Amygdala (tissue), 56 donors: ENCODE measurements at regions not wholly inside any gene's neighbourhood (a gene's known extent, or its start where the extent isn't known, plus 50 kb on each side); places are given as distances from the start of the nearest gene placed in this dataset.

ENCODE experiments used
- DNase-seq, 56 donors: peaks; one replicate each; lab custom pipeline; 2025; lab: John Stamatoyannopoulos, UW

DNA sequence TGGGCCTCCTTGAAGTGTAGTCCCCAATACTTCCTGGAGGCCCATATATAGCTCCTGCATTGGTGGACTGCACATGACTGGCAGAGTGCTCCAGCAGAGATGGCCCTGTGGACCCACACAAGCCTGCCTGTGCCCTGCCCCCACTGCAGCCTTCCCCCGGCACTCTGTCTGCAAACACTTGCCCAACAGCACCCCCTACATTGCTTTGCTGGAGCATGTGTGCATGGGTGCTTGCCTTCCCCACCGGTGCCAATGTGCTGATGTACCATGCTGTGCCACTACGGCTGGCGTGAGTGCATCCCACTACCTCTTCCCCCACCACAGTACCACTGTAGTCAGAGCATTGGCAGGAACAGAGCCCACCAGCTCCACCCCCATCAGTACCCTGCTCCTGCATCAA, 563.6 kb upstream of the CTNND2 start:
- no peak for DNase-seq

DNA sequence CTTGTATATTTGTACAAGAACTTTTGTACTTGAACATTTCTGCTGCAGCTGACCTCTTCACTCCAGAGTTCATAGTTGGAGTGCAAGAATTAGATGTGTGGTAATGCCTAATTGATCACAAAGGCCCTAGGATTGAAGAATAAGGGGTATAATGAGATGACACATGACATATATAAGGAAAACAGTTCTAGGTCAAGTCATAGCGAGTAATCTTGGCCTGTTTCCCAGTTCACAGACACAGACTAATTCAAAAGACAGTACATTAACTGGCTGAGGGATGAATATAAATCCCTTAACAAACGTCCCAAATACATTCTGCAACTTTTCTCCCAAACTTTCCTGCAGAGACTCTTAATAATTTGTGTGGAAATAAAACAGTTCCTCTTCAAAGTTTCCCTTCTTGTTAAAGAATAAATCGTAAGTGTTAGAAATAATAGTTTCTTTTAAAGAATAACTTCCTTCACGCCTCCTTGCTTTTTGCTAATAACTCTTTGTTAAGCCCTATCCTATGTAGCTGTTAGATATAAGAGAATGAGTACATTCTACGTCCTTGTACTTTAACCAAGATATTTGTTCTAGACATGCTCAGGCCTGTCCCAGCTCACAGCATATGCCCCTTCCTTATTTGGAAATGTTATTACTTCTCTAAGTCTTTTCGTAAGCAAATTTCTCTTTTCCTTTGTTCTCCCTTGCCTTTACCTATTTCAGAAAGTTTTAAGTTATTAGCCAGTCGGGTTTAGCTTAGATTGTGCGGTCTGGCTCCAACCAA, 556.4 kb upstream of the CTNND2 start:
- no peak for DNase-seq

DNA sequence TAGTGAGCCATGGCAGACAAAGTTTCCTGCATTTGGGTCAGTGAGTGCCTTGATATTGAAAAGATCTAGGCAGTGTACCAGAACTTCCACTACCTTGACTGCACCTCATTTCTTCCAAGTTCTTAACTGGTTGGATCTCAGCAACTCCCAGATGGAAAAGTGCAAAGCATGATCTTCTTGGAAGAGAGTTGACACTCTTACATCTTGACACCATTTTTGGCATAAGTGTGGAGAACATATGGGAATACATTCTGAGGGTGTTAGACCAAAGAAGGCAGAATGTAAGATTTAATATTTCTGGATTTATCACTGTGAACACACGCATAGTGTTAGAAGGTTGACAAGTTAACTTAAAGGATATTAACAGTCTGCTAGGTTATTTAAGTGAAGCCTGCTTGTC, 555.1 kb upstream of the CTNND2 start:
- DNase-seq = no peak

DNA sequence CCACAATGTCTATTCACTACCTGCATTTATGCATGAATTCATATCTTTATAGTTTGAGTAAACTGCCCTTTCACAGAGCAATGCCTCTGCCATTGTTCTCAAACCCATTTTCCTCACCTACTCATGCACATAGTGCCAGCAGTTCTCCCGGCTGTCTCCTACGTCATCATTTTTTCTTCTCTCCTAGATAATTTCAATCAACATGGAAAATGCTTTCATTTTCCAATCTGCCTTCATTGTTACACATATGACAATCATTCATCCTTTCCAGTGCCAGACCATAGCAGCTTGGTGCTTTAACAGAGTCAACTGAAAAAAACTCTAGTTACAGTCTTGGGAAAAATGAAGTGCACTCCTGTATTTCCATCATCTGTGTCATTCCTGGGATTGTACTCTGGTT, 514.8 kb upstream of the CTNND2 start:
- DNase-seq = no peak

DNA sequence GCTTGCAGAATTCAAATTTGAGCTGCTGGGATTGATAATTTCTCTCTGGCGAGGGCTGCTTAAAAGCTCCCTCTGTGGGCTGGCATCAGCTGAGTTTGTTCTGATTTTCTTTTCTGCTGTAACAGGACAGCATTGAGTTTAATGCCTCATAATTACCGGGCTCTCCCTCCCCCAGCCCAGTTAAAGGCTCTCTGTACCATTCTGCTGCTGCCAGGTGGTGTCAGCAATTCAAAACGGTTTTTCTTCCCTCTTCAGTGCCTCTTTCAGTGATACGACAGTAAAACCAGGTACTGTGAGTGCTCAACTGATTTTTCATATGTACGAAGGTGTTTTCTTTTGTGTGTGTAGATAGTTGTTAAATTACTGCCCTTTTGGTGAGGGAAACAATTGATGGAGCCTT, 509.3 kb upstream of the CTNND2 start:
- no peak for DNase-seq

DNA sequence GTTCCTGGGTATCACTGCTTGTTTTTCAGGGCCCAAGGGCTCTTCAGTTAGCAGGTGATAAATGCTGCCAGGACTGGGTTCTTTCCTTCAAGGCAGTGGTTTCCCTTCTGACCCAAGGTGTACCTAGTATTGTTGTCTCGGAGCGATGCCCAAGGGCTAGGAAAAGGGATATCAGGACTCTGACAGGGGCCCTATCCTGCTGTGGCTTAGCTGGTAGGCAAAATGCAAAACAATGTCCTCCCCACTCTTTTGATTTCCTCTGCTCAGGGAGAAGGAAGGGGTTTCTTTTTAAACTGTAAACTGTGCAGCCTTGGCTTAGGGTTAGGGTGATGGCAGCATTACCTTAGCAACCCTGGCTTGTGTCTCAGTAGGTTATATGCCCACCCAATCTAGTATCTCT, 508.8 kb upstream of the CTNND2 start:
- no peak for DNase-seq

DNA sequence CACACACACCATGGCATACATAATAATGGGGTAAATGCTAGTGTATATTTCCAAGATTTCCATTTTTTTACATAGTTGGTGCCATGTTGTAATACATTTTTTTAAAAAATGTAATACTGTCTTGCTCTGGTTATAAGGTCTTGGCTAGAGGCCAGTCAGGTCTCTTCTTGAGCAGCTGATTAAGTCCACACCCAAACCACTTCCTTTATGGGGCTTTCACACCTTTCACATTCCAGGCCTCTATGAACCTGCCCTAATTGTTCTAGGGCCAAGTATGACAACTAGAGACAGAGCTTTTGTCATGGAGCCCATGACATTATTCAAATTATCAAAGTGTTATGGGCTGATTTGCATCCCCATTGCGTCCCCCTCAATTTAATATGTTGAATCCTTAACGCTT, 495.6 kb upstream of the CTNND2 start:
- DNase-seq = no peak

DNA sequence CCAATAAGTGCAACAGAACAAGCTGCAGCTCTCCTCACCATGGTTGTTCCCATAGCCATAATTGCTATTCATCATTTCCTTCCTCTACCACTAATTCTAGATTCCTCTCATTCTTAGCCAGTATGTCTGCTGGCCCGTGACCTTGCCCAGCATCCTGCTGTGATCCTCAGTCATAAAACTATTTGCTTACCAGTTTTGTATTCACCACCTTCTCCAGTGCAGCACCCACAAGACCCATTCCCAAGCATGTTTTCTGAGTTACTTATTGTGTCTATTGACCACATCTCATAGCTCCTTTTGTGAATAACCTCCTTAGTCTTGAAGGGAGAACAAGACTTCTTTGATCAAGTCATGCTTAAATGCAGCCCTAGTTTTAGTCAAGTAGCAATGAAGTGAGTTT, 488.0 kb upstream of the CTNND2 start:
- no peak for DNase-seq

DNA sequence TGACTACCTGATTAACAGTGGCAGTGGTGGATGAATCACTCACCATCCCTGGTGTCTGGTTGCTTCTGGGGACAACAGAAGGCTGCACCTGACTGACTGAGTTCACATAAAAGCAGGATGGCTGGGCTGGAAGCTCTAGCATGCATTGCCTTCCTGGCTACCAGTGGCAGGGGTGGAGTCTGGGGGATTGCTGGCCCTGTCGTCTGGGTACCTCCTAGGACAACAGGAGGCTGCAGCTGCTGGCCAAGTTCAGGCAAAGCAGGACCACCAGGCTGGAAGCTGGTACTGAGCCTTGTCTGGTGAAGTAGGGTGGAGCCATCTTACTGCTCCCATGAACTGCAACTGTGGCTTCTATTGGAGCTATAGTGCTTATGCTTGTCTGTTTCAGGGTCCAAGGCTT, 480.8 kb upstream of the CTNND2 start:
- DNase-seq = no peak

DNA sequence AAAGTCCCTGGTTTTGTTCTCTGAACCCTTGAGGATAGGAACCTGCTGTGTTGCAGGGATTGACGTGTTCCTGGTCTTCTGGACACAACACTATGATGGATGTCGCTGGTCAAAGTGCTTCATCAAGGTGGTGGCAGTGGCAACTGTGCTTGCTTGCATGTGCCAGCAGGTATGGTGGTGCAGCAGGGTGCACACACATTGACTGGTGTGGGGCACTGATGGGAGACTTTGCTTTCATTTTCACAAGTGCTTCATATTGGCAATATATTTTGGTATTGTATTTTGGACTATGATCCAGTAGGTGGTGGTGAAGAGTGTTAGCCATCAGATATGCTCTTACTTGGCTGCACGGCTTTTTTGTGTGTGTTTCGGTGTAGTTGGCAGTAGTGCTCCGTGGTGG, 479.8 kb upstream of the CTNND2 start:
- DNase-seq = no peak

DNA sequence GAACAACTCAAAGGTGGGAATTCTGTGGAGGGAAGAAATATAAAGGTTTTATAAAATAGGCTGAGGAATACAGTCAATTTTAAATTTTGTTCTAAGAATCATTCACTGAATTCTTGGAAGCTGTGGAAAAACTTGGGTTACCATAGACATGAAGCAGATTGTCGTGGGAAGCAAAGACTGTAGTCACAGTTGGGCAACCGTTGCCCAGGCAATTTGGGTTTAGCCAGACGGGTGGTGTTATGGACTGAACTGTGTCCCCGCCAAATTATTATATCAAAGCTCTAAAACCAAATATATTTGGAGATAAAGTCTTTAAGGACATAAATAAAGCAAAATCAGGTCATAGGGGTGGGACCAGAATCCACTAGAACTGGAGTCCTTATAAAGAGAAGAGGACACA, 463.7 kb upstream of the CTNND2 start:
- no peak for DNase-seq

DNA sequence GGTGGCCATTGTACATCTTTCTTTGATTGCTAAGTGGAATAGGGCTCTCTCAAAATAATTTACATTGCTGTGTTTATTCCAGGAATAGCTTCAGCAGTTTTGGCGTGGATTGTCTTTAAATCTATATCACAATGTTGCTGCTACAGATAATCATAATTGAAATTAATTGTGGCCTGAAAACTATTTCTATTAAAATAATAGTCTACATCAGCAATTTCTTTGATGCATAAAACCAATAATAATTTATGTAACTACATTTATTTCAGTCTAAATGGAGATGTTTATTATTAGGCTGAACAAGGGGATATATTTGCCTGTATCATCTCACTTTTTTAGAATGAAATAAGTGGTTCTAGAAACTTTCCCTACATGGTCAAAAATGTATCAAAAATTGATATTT, 456.0 kb upstream of the CTNND2 start:
- DNase-seq = no peak

DNA sequence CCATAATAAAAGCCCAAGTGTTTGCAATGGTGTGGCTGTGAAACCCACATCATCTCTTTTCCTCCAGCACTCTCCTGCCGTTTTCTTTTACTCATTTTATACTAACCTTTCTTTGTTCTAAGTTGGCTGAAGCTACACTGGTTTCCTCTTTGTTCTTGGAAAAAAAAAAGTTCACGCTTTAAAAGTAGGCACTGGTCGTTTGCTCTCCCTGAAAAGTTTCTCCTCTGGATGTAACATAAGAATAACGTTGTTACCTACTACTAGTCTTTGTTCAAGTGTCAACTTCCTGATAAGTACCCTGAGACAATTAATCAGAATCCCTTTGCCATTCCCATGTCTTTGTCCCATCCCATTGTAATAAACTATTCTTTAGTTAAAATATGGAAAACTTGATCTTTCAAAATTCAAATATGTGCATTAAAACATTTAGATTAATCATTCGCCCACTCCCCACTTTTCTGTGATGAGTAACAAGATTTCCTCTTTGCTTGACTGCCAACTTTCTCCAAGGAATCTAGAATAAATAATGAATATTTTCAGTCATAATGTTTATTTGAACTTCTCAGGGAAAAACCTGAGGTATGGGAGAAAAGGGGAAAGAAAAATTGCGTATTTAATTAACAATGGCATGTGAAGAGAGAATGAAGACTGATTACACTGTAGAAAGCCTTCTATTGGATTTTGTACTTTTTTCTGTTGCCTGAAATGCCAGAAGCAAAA, 454.3 kb upstream of the CTNND2 start:
- DNase-seq = no peak

DNA sequence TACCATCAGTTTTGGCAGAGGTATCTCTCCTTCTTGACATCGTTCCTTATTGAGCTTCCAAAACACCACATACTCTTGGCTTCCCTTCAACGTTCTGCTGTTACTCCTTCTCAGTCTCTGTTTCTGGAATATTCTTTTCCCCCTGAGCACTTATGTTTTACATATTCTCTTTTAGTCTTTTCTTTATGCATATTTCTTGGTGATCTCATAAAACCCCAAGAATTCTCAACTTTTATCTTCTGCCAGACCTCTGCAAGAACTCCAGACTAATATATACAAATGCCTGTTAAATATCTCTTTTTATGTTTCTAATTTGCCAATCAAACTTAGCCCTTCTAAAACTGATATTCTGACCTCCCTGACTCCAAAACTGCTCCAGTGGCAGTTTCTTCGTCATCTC, 453.4 kb upstream of the CTNND2 start:
- DNase-seq = no peak

DNA sequence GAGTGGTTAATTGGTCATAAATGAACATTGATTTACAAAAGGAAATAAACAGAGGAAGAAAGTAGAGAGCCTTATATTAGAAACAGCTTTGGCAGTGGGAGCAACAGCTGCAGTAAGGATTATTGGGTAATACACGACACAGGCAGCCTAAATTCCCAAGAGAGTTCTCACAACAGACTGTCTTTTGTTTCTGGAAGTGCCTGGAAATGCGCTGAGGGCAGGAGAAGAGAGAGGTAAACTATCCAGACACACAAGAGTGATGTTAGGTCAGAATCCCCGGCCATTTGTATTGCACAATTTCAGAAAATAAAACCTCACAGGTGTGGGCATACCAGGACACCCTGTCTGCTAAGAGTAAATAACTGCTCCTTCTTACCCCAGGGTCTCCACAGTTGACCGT, 450.4 kb upstream of the CTNND2 start:
- no peak for DNase-seq

DNA sequence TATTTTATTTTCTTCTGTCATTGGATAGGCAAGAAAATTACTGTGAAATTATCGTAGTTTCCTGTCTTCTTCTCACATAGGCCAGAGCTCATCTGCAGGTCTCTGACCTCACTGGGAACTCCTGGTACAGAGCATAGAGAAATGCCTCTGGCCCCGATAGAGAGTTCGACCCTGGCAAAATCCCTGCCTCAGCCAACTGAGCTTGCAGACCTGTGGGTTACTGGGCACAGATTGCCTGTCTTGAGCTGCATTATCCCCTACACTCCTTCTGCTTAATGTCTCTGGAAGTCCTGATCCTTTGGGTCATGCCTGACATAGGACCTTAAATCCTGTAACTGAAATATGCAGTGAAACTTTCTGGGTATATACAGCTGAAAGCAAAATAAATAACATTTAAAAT, 439.3 kb upstream of the CTNND2 start:
- DNase-seq = no peak

DNA sequence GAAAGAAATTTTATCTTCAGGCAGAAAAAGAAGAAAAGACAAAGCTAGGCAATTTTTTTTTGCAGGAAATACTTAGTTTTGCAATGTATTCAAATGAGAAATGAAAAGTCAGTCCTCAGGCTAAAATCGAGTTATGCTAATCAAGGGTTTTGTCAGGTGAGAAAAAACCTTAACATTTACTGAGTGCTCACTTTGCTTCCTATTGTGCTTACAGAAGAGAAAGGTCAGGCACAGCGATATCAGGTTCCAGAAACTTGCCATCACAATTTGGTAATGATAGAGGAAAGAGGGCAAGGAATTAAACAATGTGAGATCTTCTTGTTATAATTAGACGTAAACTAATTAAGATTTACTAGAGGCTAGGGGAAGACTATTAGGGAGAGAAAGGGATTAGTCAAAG, 431.7 kb upstream of the CTNND2 start:
- no peak for DNase-seq

DNA sequence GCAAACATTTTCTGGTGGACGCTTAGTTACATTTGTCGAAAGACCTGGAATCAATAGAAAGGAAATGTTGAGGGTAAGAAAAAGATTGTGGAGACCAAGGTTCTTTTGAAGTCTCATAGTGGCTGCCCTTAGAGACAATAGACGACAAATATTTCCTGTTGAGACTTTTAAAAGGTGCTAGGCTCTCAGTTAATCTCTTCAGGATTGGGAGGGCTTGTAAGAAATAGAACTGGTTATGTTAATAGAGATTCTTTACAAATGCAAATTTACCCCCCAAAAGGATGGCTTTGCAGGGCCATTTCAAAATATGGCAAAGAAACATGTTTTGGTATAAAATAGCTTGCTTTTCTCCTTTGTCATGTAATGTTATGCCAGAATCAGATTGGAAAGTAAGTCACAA, 428.2 kb upstream of the CTNND2 start:
- DNase-seq = no peak

DNA sequence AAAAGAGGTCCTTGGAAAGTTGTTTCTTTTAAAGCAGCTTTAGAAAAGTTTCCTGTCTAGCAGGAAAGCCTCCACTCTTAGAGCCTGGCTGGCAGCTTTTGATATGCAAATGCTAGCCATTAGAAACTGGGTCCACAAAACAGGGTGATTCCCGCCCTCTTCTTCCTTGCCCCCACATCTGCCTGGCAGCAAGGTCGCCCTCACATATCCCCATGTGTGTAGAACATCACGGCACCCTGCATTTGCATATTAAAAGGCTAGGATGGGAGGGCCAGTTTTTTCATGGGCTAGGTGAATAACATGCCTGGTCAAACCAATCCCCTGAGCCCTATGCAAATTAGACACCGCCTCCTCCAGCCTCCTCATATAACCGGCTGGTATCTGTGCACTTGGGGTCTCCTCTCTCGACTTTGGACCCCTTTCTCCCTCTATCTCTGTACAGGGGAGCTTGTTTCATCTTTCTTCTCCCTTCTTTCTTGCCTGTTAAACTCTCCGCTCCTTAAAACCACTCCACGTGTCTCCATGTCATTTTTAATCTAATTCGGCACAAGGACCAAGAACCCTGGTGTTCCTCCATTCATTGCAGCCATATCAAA, 426.8 kb upstream of the CTNND2 start:
- DNase-seq = peak in 1 of 56 donors; percentile 2

DNA sequence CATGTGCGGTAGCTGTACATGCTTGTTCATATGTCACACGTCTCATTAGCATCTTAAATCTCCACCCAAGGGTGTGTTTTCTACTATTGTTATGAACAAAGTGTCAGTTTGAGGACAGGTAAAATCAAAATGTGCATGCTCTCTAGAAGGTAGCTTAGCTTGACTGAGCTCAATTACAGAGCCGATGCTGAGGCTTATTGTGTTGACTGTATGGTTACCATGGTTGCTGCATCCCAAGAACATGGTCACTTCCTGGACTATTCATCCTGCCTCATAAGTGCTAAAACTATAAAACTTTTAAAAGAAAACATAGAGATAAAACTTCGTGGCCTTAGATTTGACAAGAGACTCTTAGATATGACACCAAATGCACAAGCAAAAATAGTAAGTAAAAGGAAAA, 426.1 kb upstream of the CTNND2 start:
- no peak for DNase-seq

DNA sequence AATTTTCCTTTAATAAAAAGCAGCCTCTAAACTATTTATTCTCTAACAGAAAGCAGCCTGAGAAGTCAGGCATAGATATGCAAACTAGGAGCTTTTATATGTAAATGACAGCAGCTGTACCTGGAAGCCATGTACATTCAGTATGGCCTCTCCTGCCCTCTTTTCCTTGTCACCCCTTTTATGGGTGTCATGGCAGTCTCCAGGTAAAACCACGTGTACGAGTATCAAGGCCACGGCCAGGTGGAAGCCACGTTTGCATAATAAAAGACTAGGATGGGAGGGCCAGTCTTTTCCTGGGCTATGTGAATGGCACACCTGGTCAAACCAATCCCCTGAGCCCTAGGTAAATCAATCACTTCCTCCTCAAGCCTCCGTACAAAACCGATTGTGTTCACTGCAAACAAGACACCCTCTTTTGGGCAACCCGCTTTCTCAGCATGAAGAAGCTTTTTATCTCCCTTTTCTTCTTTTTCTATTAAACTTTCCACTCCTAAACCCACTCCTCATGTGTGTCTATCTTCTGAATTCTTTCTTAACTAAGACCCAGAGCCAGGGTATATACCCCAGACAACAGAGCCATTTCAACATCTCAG, 419.5 kb upstream of the CTNND2 start:
- DNase-seq = no peak

DNA sequence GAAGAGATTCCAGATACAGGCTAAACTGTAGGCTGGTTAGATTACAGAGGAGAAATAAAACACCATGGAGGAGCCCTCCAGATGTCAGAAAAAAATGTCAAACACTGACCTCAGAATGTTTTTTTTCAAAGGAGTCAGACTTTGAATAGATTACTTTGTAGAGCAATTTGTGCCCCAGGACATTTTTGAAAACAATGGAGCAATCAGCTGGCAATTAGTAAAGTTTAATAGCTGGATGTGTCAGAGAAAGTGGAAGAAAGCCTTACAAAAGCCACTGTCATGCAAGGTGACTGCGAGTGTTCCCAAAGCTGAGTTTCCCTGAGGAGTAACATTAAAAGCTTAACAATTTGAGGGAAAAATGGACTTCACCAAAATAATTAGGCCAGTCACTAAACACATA, 417.8 kb upstream of the CTNND2 start:
- DNase-seq = no peak
